ENCODE measurements at regions not wholly inside any gene's neighbourhood (a gene's known extent, or its start where the extent isn't known, plus 50 kb on each side); places are given as distances from the start of the nearest gene placed in this dataset.

- TF ChIP-seq CTCF (IDR thresholded peaks at IDR 0.05) (no peak), EZH2 (IDR thresholded peaks at IDR 0.05; ENCODE audit: borderline replicate concordance, insufficient read depth, low read depth, low read length, poor library complexity, severe bottlenecking) (no peak)
Measured at GRCh38 chr4:12580787-12581186, 903.4 kb downstream of the RAB28 start.

Measured in B cell (primary cell).